Thyroid gland (tissue), 4 donors: ENCODE measurements at regions not wholly inside any gene's neighbourhood (a gene's known extent, or its start where the extent isn't known, plus 50 kb on each side); places are given as distances from the start of the nearest gene placed in this dataset.

Experiments used
- CTCF ChIP-seq, 6 experiments: fragments of 200-600 bp in 3 of 6; fragments of 450-650 bp in 3 of 6; sonication (generic) in 3 of 6; IDR thresholded peaks; one replicate each; pipeline ENCODE4 v1.5.1; 2016 to 2019; ENCODE audit warnings: antibody characterized with exemption in 6 of 6, mild to moderate bottlenecking in 2 of 6, inconsistent platforms in 1 of 6, moderate library complexity in 1 of 6
- POLR2A ChIP-seq, 2 donors: fragments of 450-650 bp; IDR thresholded peaks; one replicate each; pipeline ENCODE4 v1.6.1; 2017; ENCODE audit warnings: antibody characterized with exemption in 2 of 2, mild to moderate bottlenecking in 2 of 2, moderate library complexity in 1 of 2

DNA sequence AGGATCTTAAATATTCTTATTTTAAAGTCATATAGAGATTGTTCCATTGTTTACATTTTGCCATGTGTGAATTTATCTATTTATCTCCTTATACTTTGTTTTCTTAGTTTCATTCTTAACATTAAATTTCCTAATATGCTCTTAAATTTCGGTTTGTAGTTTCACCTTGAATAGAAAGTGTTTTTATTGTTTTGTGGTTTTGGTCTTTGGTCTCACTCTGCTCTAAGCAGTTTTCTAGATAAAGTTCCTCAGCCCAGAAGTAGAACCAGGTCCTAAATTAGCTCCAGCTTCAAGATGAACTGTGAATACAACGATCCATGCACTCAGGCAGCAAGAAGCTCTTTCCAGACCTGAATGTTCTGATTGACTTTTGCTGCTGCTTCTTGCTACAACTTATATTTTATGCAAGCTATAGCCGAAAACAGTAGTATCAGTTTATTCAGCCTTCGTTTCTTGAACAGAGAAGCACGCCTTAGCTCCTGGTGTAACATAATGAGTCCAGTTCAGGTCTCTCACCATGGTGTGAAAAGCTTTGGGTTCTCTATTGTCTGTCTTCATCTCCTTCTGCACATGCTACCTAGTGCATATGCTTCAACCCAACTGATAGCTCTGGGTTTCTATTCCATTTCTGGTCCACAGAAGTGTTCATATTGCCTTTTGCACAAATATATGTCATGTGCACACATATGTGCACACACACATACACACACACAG lies 95.3 kb downstream of the SEM1 start:
- TF ChIP-seq POLR2A (IDR thresholded peaks at IDR 0.05) (no peak), CTCF (IDR thresholded peaks at IDR 0.05) (no peak)
